Ovary (tissue), 3 donors: ENCODE measurements at regions not wholly inside any gene's neighbourhood (a gene's known extent, or its start where the extent isn't known, plus 50 kb on each side); places are given as distances from the start of the nearest gene placed in this dataset.

Experiments
- CTCF ChIP-seq, 3 donors: fragments of 450-650 bp in 2 of 3; fragments of 200-600 bp in 1 of 3; IDR thresholded peaks; one replicate each; pipeline versions ENCODE4 v1.5.1 to v1.8.0; 2016 to 2022; ENCODE audit warnings: antibody characterized with exemption in 3 of 3, mild to moderate bottlenecking in 1 of 3
- EP300 ChIP-seq: sonication (generic); formaldehyde crosslinking; IDR thresholded peaks from one replicate; pipeline ENCODE4 v1.6.1; 2017; ENCODE audit warnings: antibody characterized with exemption
- POLR2A ChIP-seq: fragments of 450-650 bp; IDR thresholded peaks from one replicate; pipeline ENCODE4 v1.6.1; 2017; ENCODE audit warnings: antibody characterized with exemption, mild to moderate bottlenecking, moderate library complexity
- donor health status: DM: no; HTN: no; CAD: no.

- TF ChIP-seq POLR2A = no peak
- TF ChIP-seq EP300 = no peak
- no peak for TF ChIP-seq CTCF (IDR thresholded peaks at IDR 0.05)
Measured at GRCh38 chr10:57303566-57303965, 942.5 kb upstream of the ZWINT start.
